Stimulated activated naive CD8-positive, alpha-beta T cell treated with anti-CD3 and anti-CD28 coated beads, Interleukin-15, Interleukin-2, amounts not matched to agents 100 ng/mL and 50 ng/mL, for 24 hours (primary cell): ENCODE measurements at regions not wholly inside any gene's neighbourhood (a gene's known extent, or its start where the extent isn't known, plus 50 kb on each side); places are given as distances from the start of the nearest gene placed in this dataset.

ENCODE experiments used
- H3K27ac Mint-ChIP-seq: one replicate; pipeline ENCODE4 v1.8.0; 2021; ENCODE audit warnings: mild to moderate bottlenecking, mixed read lengths
- H3K27me3 Mint-ChIP-seq: one replicate; pipeline ENCODE4 v1.8.0; 2021; ENCODE audit warnings: mixed read lengths
- H3K36me3 Mint-ChIP-seq: one replicate; pipeline ENCODE4 v1.8.0; 2021; ENCODE audit warnings: low read depth, mixed read lengths
- H3K4me1 Mint-ChIP-seq: one replicate; pipeline ENCODE4 v1.8.0; 2021; ENCODE audit warnings: low read depth, mixed read lengths
- H3K4me3 Mint-ChIP-seq: one replicate; pipeline ENCODE4 v1.8.0; 2021; ENCODE audit warnings: mild to moderate bottlenecking, mixed read lengths
- H3K9me3 Mint-ChIP-seq: one replicate; pipeline ENCODE4 v1.8.0; 2021; ENCODE audit warnings: mixed read lengths

DNA sequence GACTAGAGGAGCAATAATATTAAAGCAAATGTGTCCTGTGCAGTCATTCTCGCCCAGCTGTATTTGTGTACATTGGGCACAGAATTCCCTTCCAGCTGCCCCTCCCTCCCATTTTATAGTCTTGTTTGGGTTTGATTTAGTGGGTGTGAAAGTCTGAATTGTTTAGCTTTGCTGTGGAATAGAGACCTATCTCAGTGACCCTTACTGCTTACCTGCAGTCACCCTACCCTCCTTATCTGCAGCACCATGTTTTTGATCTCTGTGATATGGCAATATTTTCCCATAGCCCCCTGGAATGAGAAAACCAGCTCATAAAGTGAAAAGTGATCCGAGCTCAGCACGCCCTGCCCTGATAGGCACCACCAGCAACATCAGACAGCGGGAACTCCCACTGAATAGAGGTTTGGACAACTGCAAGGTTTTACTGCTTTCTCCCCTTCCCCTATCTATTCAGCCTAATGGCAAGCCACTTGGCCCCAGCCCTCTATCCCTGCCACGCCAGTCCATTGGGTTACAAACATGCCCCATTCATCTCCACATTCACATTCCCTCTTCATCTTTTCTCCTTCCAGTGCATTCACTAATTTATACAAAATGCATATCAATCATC, 199.0 kb downstream of the ETS1 start:
- Mint-ChIP-seq H3K27ac (peak overlapping the region; percentile 13), H3K9me3 (no peaks in the 10 kb centered on the region), H3K36me3 (no peaks in the 10 kb centered on the region), H3K27me3 (no peaks in the 10 kb centered on the region), H3K4me3 (no peak overlapping the region), H3K4me1 (peaks cover 30% of the 10 kb centered on the region)

DNA sequence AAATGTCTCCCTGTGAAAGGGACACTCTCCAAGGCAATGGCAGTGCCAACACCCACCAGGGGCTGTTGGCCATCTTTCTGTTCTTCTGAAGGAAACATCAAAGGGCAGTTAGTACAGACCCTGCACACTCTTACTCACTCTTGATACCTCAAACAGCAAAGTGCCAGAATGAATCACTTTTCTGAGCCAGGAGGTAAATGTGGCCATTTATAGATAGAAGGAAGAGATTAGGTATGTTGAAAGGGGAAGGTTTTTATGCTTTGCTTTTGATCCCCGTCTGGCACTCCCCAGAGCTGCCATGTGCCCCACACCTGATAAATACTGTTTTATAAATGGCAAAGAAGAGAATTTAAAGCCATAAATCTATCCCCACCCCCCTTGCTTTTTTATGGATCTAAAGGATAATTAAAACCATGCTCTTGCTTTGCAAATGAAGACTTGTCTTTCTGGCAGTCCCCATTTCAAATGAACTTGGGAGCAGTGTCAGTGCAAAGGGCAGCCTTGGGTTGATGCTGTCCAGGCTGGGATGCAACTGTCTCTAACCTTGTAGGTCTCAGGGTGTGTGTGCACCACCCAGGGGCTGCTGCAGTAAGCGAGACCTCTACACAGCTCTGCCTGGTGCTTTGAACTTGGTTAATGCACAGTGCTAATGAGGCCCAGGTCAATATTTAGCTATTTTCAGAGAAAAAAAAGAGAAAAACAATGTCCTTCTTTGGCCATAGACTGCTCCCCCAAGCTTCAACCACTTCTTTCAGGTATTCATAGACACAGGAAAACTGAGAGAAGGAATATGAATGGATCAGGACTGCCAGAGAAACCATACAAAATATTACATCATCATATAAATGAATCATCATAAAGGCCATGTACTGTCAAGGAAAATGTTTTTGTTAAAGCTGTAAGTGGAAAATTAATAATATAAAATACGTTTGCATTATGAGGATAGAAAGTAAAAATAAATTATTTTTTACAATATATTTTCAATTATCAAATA, 207.5 kb downstream of the ETS1 start:
- H3K36me3 Mint-ChIP-seq: peaks cover 27% of the 10 kb centered on the region
- peaks cover 44% of the 10 kb centered on the region for H3K4me1 Mint-ChIP-seq
- peak overlapping the region; percentile 68 for H3K27ac Mint-ChIP-seq
- H3K4me3 Mint-ChIP-seq: no peak overlapping the region
- peaks cover 26% of the 10 kb centered on the region for H3K9me3 Mint-ChIP-seq
- no peaks in the 10 kb centered on the region for H3K27me3 Mint-ChIP-seq

DNA sequence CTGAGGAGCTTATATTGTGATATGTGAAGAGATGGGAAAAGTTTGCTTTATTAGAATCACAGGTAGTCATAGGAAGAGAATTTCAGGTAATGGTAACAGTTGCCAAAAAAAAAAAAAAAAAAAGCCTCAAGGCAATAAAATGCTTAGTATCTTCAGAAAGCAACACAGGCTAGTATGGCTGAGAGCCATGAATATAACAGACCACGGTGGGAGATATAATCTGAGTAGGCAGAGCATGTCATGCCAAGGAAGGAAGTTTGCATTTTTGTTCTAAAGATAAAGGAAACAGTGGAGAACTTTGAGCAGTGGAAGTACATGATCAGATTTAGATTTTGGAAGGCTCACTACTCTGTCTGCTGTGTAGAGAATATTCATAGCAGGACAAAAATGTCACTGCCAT, 211.4 kb downstream of the ETS1 start:
- Mint-ChIP-seq H3K27ac (no peak overlapping the region), H3K4me3 (no peak overlapping the region), H3K4me1 (peaks cover 58% of the 10 kb centered on the region), H3K9me3 (peaks cover 18% of the 10 kb centered on the region), H3K27me3 (no peaks in the 10 kb centered on the region), H3K36me3 (peaks cover 16% of the 10 kb centered on the region)

DNA sequence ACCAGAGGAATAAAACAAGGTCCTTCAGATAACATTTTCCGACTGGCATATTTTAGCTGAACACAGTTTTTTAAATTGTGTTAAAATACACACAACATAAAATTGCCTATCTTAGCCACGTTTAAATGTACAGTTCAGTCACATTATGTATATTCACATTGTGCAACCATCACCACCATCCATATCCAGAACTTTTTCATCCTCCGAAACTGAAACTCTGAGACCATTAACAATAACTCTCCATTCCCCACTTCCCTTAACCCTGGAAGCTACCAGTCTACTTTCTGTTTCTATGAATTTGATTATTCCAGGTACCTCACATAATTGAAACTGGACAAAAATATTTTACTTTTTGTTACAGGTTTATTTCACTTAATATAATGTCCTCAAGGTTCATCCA, 213.3 kb downstream of the ETS1 start:
- H3K9me3 Mint-ChIP-seq: peaks cover 10% of the 10 kb centered on the region
- no peak overlapping the region for H3K27ac Mint-ChIP-seq
- H3K36me3 Mint-ChIP-seq: peaks cover 8% of the 10 kb centered on the region
- H3K27me3 Mint-ChIP-seq: no peaks in the 10 kb centered on the region
- H3K4me3 Mint-ChIP-seq: no peak overlapping the region
- peaks cover 39% of the 10 kb centered on the region for H3K4me1 Mint-ChIP-seq

DNA sequence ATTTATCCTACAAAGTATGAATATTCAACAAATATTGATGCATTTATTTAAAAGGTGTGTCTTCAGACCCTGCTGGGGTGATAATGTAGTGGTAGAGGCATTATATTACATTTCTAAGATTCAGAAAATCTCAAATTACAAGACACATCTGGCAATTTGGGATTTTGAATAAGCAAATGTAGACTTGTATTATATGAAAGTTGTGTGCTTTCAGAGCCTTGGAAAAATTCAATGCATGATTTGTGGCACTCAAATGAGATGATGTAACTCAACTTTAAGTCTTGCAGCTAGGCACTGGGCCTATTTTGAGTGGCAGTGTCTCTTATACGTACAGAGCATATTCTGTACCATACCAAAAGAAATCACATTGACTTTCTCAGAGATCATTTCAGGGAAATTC, 214.4 kb downstream of the ETS1 start:
- H3K36me3 Mint-ChIP-seq: peaks cover 4% of the 10 kb centered on the region
- H3K4me3 Mint-ChIP-seq: no peak overlapping the region
- H3K4me1 Mint-ChIP-seq: peaks cover 32% of the 10 kb centered on the region
- H3K27me3 Mint-ChIP-seq: no peaks in the 10 kb centered on the region
- peaks cover 4% of the 10 kb centered on the region for H3K9me3 Mint-ChIP-seq
- H3K27ac Mint-ChIP-seq: no peak overlapping the region

DNA sequence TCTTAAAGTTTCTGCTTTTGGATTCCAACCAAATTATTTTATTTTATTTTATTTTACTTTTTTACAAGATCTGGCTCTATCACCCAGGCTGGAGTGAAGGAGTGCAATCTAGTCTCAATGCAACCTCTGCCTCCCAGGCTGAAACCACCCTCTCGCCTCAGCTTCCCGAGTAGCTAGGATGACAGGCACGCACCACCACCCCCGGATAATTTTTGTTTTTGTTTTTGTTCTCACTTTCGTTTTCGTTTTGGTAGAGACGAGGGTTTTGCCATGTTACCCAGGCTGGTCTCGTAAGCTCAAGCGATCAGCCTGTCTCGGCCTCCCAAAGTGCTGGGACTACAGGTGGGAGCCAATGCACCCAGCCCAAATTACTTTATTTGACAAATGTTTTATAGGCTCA, 219.8 kb downstream of the ETS1 start:
- H3K4me1 Mint-ChIP-seq: peaks cover 5% of the 10 kb centered on the region
- no peaks in the 10 kb centered on the region for H3K36me3 Mint-ChIP-seq
- H3K9me3 Mint-ChIP-seq: no peaks in the 10 kb centered on the region
- no peak overlapping the region for H3K4me3 Mint-ChIP-seq
- no peak overlapping the region for H3K27ac Mint-ChIP-seq
- no peaks in the 10 kb centered on the region for H3K27me3 Mint-ChIP-seq

DNA sequence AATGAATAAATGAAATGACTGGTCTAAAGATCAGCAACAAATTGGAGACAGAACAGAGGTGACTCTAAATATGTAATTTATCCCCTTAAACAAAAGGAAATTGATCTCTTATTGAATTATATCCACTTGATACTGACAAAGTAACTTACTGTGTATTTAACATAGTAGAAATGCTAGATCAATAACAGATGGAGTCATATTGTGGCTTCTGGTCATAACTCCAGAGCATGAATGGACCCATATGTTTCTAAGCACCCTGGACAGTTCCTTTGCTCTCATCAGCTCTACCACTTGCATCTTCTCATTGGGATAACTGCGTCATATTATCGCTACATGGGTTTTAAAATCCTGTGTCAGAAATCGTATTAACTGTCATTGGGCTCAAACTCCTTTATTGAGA, 222.3 kb downstream of the ETS1 start:
- no peaks in the 10 kb centered on the region for H3K9me3 Mint-ChIP-seq
- no peak overlapping the region for H3K4me3 Mint-ChIP-seq
- no peak overlapping the region for H3K27ac Mint-ChIP-seq
- H3K36me3 Mint-ChIP-seq: no peaks in the 10 kb centered on the region
- H3K4me1 Mint-ChIP-seq: peaks cover 8% of the 10 kb centered on the region
- no peaks in the 10 kb centered on the region for H3K27me3 Mint-ChIP-seq

DNA sequence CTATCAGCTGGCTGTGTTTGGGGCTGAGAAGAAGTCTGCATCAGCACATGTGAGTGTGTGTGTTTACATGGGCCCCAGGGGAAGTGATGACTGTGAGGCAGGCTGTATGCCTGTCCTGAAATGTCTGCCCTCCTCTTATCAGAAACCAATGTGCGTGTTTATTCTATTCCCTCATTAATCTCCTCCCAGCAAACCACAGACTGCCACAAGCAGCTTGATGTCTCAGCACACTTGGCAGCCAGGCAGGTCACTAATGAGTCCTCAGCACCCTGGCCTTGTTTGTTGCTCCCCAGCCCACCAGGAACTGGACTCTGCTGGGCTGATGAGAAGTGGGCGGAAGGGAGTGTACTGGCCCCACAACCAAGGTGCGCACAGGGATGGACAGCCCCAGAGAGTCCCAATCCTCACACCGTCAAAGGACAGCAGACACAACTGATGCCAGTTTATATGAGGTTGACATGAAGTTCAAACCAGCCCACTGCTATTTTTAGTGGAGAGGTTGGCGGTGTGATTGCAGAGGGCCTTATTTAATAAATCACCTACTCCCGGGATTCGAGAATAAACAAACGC, 225.8 kb downstream of the ETS1 start:
- H3K4me1 Mint-ChIP-seq: peaks cover 8% of the 10 kb centered on the region
- H3K4me3 Mint-ChIP-seq: no peak overlapping the region

DNA sequence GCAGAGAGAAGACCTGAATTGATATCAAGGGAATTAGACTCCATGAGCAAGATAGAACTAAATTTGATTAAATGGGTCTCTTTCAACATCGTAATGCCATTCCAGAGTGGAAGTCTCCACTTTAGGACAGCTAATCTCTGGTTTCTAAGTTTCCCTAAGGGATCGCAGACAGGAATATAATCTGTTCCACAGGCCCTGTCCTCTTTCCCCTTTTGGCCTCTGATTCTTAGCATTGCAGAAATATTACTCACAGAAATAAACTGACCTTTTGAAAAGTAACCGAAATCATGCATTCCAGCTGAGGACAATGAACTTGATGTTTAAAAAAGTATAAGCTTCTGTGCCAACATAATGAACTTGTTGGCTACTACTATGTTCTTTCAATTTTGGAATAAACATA, 227.8 kb downstream of the ETS1 start:
- H3K4me1 Mint-ChIP-seq: peaks cover 13% of the 10 kb centered on the region
- H3K27ac Mint-ChIP-seq: no peak overlapping the region
- no peaks in the 10 kb centered on the region for H3K27me3 Mint-ChIP-seq
- no peaks in the 10 kb centered on the region for H3K36me3 Mint-ChIP-seq
- no peaks in the 10 kb centered on the region for H3K9me3 Mint-ChIP-seq
- H3K4me3 Mint-ChIP-seq: no peak overlapping the region

More for the DNA sequence above, 225.8 kb downstream of the ETS1 start:
- Mint-ChIP-seq H3K27ac (no peak overlapping the region), H3K36me3 (no peaks in the 10 kb centered on the region), H3K9me3 (no peaks in the 10 kb centered on the region), H3K27me3 (no peaks in the 10 kb centered on the region)

DNA sequence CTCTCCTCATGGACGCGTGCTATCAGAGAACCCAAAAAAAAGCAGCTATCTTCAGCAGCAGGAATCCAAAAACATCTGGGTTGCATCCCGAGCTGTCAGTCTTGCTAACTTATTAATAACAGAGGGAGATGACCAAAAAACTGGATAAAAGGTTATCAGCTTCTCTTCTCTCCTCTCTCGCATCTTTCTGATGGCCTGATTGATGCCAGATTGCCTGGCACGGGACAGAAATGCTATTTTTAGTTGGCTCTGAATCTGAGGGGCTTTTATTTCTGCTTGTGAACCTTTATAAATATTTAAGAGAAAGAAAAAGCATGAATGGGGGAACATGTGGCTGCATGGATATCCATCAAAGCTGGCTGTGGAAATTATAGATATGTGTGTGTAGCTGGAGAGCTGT, 230.3 kb downstream of the ETS1 start:
- Mint-ChIP-seq H3K36me3 (no peaks in the 10 kb centered on the region), H3K9me3 (peaks cover 5% of the 10 kb centered on the region), H3K27ac (no peak overlapping the region), H3K4me3 (no peak overlapping the region), H3K27me3 (no peaks in the 10 kb centered on the region), H3K4me1 (peaks cover 23% of the 10 kb centered on the region)

DNA sequence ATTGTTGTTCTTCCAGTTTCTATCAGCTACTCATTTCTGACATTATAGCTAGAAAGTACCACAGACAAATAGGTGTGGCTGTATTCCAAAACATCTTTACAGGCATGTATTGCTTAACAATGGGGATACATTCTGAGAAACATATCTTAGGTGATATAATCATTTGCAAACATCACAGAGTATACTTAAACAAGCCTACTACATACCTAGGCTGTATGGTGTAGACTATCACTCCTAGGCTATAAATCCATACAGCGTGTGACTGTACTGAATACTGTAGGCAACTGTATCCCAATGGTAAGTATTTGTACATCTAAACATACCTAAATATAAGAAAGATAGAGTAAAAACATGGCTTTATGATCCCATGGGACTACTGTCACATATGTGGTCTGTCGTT, 231.8 kb downstream of the ETS1 start:
- Mint-ChIP-seq H3K9me3 (peaks cover 5% of the 10 kb centered on the region), H3K36me3 (no peaks in the 10 kb centered on the region), H3K4me1 (peaks cover 29% of the 10 kb centered on the region), H3K27me3 (no peaks in the 10 kb centered on the region), H3K27ac (no peak overlapping the region), H3K4me3 (no peak overlapping the region)

DNA sequence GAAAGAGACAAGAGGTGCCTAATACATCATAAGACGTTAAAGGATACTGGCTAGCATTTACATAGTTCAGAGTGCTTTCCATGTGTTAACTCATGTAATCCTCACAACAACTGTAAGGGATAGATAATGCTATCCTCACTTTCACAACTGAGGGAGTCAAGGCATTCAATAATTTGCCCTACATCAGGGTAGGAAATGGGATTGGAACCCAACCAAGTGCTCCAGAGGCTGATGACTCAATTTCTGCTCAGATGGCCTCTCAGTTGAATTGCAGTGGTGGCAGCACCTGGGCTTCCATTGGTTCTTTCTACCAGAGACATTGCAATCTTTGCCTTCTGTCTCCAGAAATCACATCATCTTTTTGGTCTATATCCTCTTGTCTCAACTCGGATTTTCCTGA, 232.9 kb downstream of the ETS1 start:
- no peaks in the 10 kb centered on the region for H3K27me3 Mint-ChIP-seq
- H3K36me3 Mint-ChIP-seq: no peaks in the 10 kb centered on the region
- no peak overlapping the region for H3K4me3 Mint-ChIP-seq
- H3K4me1 Mint-ChIP-seq: peaks cover 40% of the 10 kb centered on the region
- H3K27ac Mint-ChIP-seq: no peak overlapping the region
- H3K9me3 Mint-ChIP-seq: peaks cover 5% of the 10 kb centered on the region

DNA sequence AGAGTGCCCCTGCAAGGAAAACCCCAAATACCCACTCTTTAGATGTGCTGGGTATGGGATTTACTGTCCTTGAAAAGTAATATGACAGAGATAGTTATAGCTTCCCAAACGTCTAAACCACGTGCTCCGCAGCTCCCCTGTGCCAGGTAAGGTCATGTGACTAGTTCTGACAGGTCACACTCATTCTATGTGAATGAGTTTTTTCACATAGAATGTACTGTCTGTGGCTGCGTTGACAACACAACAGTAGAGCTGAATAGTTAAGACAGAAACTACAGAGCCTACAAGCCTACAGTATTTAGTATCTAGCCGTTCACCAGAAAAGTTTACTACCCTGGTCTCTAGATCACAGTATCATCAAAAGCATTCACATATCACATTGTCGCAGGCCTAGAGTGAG, 236.2 kb downstream of the ETS1 start:
- Mint-ChIP-seq H3K4me1 (peaks cover 67% of the 10 kb centered on the region), H3K36me3 (no peaks in the 10 kb centered on the region), H3K27me3 (no peaks in the 10 kb centered on the region), H3K9me3 (peaks cover 5% of the 10 kb centered on the region), H3K4me3 (no peak overlapping the region), H3K27ac (peak overlapping the region; percentile 10)

DNA sequence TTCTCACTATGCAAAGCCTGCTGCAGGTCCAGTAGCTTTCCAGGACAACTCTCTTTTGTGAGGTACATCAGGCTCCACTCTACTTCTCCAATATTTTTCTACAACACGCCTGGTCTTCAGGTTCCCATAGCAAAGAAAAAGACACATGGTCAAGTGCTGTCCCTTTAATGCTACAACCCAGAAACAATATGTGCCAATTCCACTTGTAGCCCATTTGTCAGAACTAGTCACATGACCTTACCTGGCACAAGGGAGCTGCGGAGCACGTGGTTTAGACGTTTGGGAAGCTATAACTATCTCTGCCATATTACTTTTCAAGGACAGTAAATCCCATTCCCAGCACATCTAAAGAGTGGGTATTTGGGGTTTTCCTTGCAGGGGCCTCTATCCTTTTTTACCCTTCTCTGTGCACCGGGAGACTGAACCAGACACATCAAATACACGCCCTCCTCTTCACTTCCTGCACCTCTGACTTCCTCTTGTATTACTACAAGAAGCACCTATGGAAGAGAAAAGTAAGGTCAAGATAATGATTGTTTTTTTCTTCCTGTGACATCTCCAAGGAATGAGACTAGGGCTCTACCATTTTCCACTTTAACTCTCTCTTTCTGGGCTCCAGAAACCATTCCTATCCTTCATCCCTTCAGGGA, 237.6 kb downstream of the ETS1 start:
- Mint-ChIP-seq H3K4me3 (no peak overlapping the region), H3K27ac (peak overlapping the region; percentile 76)

DNA sequence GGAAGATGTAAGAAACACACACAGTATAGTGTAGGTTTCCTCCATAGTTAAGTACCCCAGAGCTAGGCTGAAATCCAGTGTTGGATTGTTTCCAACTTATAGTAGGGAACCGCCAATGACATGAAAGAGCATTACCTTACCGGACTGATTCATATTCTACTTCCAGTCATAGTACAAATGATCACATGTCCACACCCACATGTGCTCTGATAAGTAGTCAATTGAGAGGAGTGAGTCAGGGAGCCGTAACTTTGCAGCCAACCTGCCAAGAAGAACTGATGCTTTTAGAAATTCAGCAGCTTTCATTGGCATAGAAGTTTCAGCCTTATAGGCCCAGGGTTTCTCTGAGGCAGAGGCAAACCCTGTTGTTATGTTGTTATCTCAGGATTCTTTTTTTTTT, 240.6 kb downstream of the ETS1 start:
- Mint-ChIP-seq H3K9me3 (no peaks in the 10 kb centered on the region), H3K27me3 (no peaks in the 10 kb centered on the region), H3K4me3 (no peak overlapping the region), H3K4me1 (peaks cover 95% of the 10 kb centered on the region), H3K27ac (peak overlapping the region; percentile 60), H3K36me3 (peaks cover 4% of the 10 kb centered on the region)

More for the DNA sequence above, 237.6 kb downstream of the ETS1 start:
- H3K36me3 Mint-ChIP-seq: no peaks in the 10 kb centered on the region
- peaks cover 77% of the 10 kb centered on the region for H3K4me1 Mint-ChIP-seq
- H3K9me3 Mint-ChIP-seq: peaks cover 5% of the 10 kb centered on the region
- no peaks in the 10 kb centered on the region for H3K27me3 Mint-ChIP-seq
